HepG2 (cell line): ENCODE measurements at regions not wholly inside any gene's neighbourhood (a gene's known extent, or its start where the extent isn't known, plus 50 kb on each side); places are given as distances from the start of the nearest gene placed in this dataset.

Experiments used
- ATF6 ChIP-seq: sonication (generic); formaldehyde crosslinking; conservative IDR thresholded peaks from 2 replicates; pipeline ENCODE4 v1.4.0; 2020; ENCODE audit warnings: missing genetic modification reagents
- ATF7 ChIP-seq, 2 experiments: fragments of 450-650 bp in 1 of 2; sonication (generic) in 1 of 2; formaldehyde crosslinking in 1 of 2; IDR thresholded peaks; 2 replicates each; pipeline versions ENCODE4 v1.4.0 to v1.6.1; 2016 to 2020; ENCODE audit warnings: antibody characterized with exemption in 1 of 2, mild to moderate bottlenecking in 1 of 2, missing genetic modification reagents in 1 of 2
- DPF2 ChIP-seq: sonication (generic); formaldehyde crosslinking; IDR thresholded peaks from 2 replicates; pipeline ENCODE4 v1.4.0; 2020; ENCODE audit warnings: mild to moderate bottlenecking, low read depth, missing genetic modification reagents, borderline replicate concordance
- FIP1L1 ChIP-seq: fragments of 200-400 bp; formaldehyde crosslinking; IDR thresholded peaks from 2 replicates; pipeline ENCODE4 v1.6.1; 2018; ENCODE audit warnings: low read depth, mild to moderate bottlenecking, low read length, moderate library complexity, borderline replicate concordance; ENCODE audit not compliant: insufficient read depth
- HDAC2 ChIP-seq: sonication (generic); formaldehyde crosslinking; IDR thresholded peaks from 2 replicates; pipeline ENCODE4 v1.4.0; 2020; ENCODE audit warnings: missing genetic modification reagents
- HMG20A ChIP-seq: IDR thresholded peaks from 2 replicates; pipeline ENCODE4 v1.6.1; 2016; ENCODE audit warnings: borderline replicate concordance
- ISX ChIP-seq: sonication (generic); formaldehyde crosslinking; conservative IDR thresholded peaks from 2 replicates; pipeline ENCODE4 v1.5.0; 2020; ENCODE audit warnings: missing genetic modification reagents
- MYNN ChIP-seq: sonication (generic); formaldehyde crosslinking; IDR thresholded peaks from 2 replicates; pipeline ENCODE4 v1.4.0; 2020; ENCODE audit warnings: mild to moderate bottlenecking, low read depth, missing genetic modification reagents
- SIN3A ChIP-seq: IDR thresholded peaks from 2 replicates; pipeline ENCODE4 v1.6.1; 2011; ENCODE audit warnings: low read depth, mild to moderate bottlenecking, control low read depth, low read length, borderline replicate concordance
- SMC3 ChIP-seq: IDR thresholded peaks from 2 replicates; pipeline ENCODE4 v1.6.1; 2011; ENCODE audit warnings: low read length, improper control_type of control experiment
- SOX13 ChIP-seq, 3 experiments: fragments of 450-650 bp in 1 of 3; sonication (generic) in 1 of 3; formaldehyde crosslinking in 1 of 3; IDR thresholded peaks in 2 of 3; conservative IDR thresholded peaks in 1 of 3; 2 replicates each; pipeline versions ENCODE4 v1.5.0 to v1.6.1; 2016 to 2020; ENCODE audit warnings: antibody characterized with exemption in 1 of 3, mild to moderate bottlenecking in 1 of 3, missing compliant biosample characterization in 1 of 3, missing genetic modification reagents in 1 of 3, moderate library complexity in 1 of 3
- SP1 ChIP-seq, 2 experiments: fragments of 450-650 bp in 1 of 2; sonication (generic) in 1 of 2; formaldehyde crosslinking in 1 of 2; IDR thresholded peaks; 2 replicates each; pipeline versions ENCODE4 v1.4.0 to v1.6.1; 2016 to 2020; ENCODE audit warnings: missing genetic modification reagents in 1 of 2
- ZGPAT ChIP-seq: IDR thresholded peaks from 2 replicates; pipeline ENCODE4 v1.6.1; 2016; ENCODE audit warnings: mild to moderate bottlenecking
- ZNF10 ChIP-seq: sonication (generic); formaldehyde crosslinking; IDR thresholded peaks from 2 replicates; pipeline ENCODE4 v1.4.0; 2020; ENCODE audit warnings: mild to moderate bottlenecking, low read depth, missing genetic modification reagents, borderline replicate concordance
- ZNF24 ChIP-seq: fragments of 450-650 bp; IDR thresholded peaks from 2 replicates; pipeline ENCODE4 v1.6.1; 2017; ENCODE audit warnings: antibody characterized with exemption, mild to moderate bottlenecking
- ZNF512B ChIP-seq: sonication (generic); formaldehyde crosslinking; IDR thresholded peaks from 2 replicates; pipeline ENCODE4 v1.5.1; 2020; ENCODE audit warnings: missing genetic modification reagents, mild to moderate bottlenecking, borderline replicate concordance
- ZNF747 ChIP-seq: sonication (generic); formaldehyde crosslinking; IDR thresholded peaks from 2 replicates; pipeline ENCODE4 v1.8.1; 2023; ENCODE audit warnings: missing genetic modification reagents, mild to moderate bottlenecking, borderline replicate concordance
- TF ChIP-seq, protein P1 (sequence below): sonication (generic); formaldehyde crosslinking; IDR thresholded peaks from 2 replicates; pipeline ENCODE4 v1.8.0; 2022; ENCODE audit warnings: low read depth, missing genetic modification reagents
- TF ChIP-seq, protein P2 (sequence below): sonication (generic); formaldehyde crosslinking; IDR thresholded peaks from 2 replicates; pipeline ENCODE4 v1.4.0; 2020; ENCODE audit warnings: missing genetic modification reagents, borderline replicate concordance

- TF ChIP-seq, protein P1, sequence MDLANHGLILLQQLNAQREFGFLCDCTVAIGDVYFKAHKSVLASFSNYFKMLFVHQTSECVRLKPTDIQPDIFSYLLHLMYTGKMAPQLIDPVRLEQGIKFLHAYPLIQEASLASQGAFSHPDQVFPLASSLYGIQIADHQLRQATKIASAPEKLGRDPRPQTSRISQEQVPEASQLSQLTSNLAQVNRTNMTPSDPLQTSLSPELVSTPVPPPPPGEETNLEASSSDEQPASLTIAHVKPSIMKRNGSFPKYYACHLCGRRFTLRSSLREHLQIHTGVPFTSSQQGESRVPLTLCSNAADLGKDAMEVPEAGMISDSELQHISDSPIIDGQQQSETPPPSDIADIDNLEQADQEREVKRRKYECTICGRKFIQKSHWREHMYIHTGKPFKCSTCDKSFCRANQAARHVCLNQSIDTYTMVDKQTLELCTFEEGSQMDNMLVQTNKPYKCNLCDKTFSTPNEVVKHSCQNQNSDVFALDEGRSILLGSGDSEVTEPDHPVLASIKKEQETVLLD (CRISPR knock-in tag), result no peak
- no peak for TF ChIP-seq MYNN (CRISPR knock-in tag)
- no peak for TF ChIP-seq SP1 (IDR thresholded peaks at IDR 0.05)
- TF ChIP-seq SP1 (CRISPR knock-in tag; IDR thresholded peaks at IDR 0.05), result peak; percentile 54; the same call in 1 of the 2 replicates
- TF ChIP-seq SOX13 (IDR thresholded peaks at IDR 0.05), result peak; percentile 87
- TF ChIP-seq SOX13 (CRISPR knock-in tag; conservative IDR thresholded peaks at IDR 0.05 in 1 of 2, IDR thresholded peaks at IDR 0.05 in 1 of 2), result peak in 1 of 2 experiments; percentile 98; a peak in 2 of 4 replicates
- TF ChIP-seq, protein P2, sequence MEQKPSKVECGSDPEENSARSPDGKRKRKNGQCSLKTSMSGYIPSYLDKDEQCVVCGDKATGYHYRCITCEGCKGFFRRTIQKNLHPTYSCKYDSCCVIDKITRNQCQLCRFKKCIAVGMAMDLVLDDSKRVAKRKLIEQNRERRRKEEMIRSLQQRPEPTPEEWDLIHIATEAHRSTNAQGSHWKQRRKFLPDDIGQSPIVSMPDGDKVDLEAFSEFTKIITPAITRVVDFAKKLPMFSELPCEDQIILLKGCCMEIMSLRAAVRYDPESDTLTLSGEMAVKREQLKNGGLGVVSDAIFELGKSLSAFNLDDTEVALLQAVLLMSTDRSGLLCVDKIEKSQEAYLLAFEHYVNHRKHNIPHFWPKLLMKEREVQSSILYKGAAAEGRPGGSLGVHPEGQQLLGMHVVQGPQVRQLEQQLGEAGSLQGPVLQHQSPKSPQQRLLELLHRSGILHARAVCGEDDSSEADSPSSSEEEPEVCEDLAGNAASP (CRISPR knock-in tag), result no peak
- no peak for TF ChIP-seq ATF7 (IDR thresholded peaks at IDR 0.05)
- TF ChIP-seq ATF7 (CRISPR knock-in tag; IDR thresholded peaks at IDR 0.05), result no peak
- TF ChIP-seq SMC3, result no peak
- no peak for TF ChIP-seq ATF6 (CRISPR knock-in tag)
- TF ChIP-seq ZNF747 (CRISPR knock-in tag), result no peak
- TF ChIP-seq ZGPAT (CRISPR knock-in tag), result no peak
- no peak for TF ChIP-seq ZNF512B (CRISPR knock-in tag)
- TF ChIP-seq ISX, result 0 out of 2 replicates have a peak, but pooled peaks have one; percentile 33
- peak; percentile 60; the same call in 1 of the 2 replicates for TF ChIP-seq HMG20A (CRISPR knock-in tag)
- TF ChIP-seq DPF2 (CRISPR knock-in tag), result peak; percentile 33; the same call in 1 of the 2 replicates
- TF ChIP-seq FIP1L1, result no peak
- no peak for TF ChIP-seq SIN3A
- no peak for TF ChIP-seq ZNF24
- TF ChIP-seq ZNF10 (CRISPR knock-in tag), result no peak
- peak; percentile 15; the same call in 1 of the 2 replicates for TF ChIP-seq HDAC2 (CRISPR knock-in tag)
Measured at GRCh38 chr3:30081904-30082303, 524.5 kb upstream of the TGFBR2 start (continued).
